ENCODE measurements at regions not wholly inside any gene's neighbourhood (a gene's known extent, or its start where the extent isn't known, plus 50 kb on each side); places are given as distances from the start of the nearest gene placed in this dataset.

DNA sequence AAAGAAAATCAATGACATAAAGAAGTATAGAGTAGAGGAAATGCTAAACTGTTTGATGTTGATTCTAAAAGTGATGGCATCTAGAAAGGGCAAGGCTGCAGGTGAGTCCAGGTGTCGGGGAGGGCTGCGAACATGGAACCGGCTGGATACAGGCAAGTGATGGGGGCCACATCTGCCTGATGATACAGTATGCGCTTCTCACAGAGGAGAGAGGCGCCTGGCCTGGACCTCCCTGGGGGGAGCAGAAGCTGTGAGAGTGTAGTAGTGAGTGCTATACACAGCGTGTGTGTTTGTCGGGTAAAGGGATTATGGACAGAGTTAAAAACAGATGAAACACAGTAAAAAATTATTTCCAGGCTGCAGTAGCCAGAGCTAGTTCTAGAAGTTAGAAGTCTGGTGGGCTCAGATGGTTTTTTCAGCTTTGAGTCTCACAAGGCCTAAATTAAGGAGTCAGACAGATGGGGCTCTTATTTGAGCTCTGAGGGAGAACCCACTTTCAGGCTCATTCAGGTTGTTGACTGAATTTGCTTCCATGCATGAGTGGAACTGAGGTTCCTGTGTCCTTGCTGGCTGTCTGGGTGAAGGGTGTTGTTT is 195.8 kb upstream of the ARG1 start:
- Histone ChIP-seq H3K36me3 (no peaks in the 10 kb centered on the region), H3K27me3 (ENCODE audit: insufficient read depth, low read depth, severe bottlenecking) (no peaks in the 10 kb centered on the region), H3K4me3 (ENCODE audit: low read depth, low read length) (no peak overlapping the region), H3K27ac (no peak overlapping the region), H3K9me3 (ENCODE audit: severe bottlenecking) (no peaks in the 10 kb centered on the region)
- TF ChIP-seq, protein P1, sequence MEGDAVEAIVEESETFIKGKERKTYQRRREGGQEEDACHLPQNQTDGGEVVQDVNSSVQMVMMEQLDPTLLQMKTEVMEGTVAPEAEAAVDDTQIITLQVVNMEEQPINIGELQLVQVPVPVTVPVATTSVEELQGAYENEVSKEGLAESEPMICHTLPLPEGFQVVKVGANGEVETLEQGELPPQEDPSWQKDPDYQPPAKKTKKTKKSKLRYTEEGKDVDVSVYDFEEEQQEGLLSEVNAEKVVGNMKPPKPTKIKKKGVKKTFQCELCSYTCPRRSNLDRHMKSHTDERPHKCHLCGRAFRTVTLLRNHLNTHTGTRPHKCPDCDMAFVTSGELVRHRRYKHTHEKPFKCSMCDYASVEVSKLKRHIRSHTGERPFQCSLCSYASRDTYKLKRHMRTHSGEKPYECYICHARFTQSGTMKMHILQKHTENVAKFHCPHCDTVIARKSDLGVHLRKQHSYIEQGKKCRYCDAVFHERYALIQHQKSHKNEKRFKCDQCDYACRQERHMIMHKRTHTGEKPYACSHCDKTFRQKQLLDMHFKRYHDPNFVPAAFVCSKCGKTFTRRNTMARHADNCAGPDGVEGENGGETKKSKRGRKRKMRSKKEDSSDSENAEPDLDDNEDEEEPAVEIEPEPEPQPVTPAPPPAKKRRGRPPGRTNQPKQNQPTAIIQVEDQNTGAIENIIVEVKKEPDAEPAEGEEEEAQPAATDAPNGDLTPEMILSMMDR (IDR thresholded peaks at IDR 0.05; ENCODE audit: low read depth, low read length) = no peak
- DNase-seq = no peak

DNA sequence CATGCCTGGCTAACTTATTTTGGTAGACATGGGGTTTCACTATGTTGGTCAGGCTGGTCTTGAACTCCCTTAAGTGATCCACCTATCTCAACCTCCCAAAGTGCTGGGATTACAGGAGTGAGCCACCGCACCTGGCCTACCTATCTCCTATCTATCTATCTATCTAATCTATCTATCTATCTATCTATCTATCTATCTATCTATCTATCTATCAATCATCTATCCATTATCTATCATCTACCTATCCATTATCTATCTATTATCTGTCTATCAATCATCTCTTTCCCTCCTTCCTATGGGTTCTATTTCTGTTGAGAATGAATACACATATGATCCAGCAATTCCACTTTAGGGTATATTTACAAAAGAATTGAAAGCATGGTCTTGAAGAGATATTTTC is 194.2 kb upstream of the ARG1 start:
- no peak for DNase-seq
- H3K36me3 ChIP-seq = no peaks in the 10 kb centered on the region
- no peak overlapping the region for H3K4me3 ChIP-seq (ENCODE audit: low read depth, low read length)
- H3K27me3 ChIP-seq (ENCODE audit: insufficient read depth, low read depth, severe bottlenecking) = no peaks in the 10 kb centered on the region
- no peaks in the 10 kb centered on the region for H3K9me3 ChIP-seq (ENCODE audit: severe bottlenecking)
- TF ChIP-seq, protein P1 (IDR thresholded peaks at IDR 0.05; ENCODE audit: low read depth, low read length) = no peak
- H3K27ac ChIP-seq = no peak overlapping the region

DNA sequence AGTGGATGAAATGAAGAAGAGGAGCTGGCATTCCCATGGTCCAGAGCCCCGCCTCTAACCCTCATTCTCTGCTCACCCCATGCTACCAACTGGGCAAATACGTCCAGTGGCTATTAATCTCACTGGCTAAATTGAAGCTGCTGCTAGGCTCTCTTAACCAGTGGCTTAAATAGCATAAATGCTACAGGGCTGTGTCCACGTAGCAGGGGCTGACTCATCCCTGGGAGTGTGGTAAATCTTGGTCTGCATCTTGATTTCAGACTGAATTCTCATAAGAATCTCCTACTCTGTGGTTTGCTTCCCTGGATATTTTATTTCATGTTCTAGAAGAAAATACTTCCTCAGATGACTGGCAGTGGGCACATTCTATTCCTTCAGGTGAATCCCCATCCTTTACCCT is 193.1 kb upstream of the ARG1 start:
- Histone ChIP-seq H3K4me3 (ENCODE audit: low read depth, low read length) (no peak overlapping the region), H3K27me3 (ENCODE audit: insufficient read depth, low read depth, severe bottlenecking) (no peaks in the 10 kb centered on the region), H3K36me3 (no peaks in the 10 kb centered on the region), H3K9me3 (ENCODE audit: severe bottlenecking) (no peaks in the 10 kb centered on the region), H3K27ac (no peak overlapping the region)
- DNase-seq = no peak
- TF ChIP-seq, protein P1 (IDR thresholded peaks at IDR 0.05; ENCODE audit: low read depth, low read length) = no peak

DNA sequence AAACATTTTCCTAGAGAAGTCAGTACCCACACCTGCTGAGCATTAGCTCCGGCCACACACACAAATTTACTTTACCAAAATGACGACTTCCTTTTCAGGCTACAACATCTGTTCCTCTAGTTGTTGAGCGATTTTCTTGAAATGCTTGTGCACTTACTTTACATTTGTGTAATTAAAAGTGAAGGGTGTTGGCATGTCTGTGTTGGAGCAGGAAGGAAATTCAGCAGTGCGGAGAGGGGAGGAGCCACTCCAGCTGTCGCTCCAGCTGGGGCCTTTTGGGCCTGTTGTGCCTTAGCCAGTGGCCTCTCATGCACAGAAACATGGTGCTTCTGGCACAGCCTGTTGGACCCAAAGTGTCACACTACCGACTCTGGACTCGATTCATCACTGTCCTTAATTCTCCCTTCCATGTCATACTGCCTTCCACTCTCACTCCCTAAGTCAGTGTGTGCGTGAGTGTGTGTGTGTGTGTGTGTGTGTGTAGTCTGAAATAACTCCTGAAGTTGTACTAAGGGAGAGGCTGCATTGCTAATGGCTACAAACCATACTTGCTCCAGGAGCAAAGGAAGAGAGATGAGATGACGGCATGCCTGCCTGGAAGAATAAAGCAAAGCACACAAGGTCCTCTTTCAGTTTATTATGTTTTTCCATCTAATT is 191.8 kb upstream of the ARG1 start:
- H3K27ac ChIP-seq = no peak overlapping the region
- H3K36me3 ChIP-seq = no peaks in the 10 kb centered on the region
- TF ChIP-seq, protein P1 (IDR thresholded peaks at IDR 0.05; ENCODE audit: low read depth, low read length) = no peak
- no peaks in the 10 kb centered on the region for H3K9me3 ChIP-seq (ENCODE audit: severe bottlenecking)
- DNase-seq = no peak
- no peaks in the 10 kb centered on the region for H3K27me3 ChIP-seq (ENCODE audit: insufficient read depth, low read depth, severe bottlenecking)
- H3K4me3 ChIP-seq (ENCODE audit: low read depth, low read length) = no peak overlapping the region

DNA sequence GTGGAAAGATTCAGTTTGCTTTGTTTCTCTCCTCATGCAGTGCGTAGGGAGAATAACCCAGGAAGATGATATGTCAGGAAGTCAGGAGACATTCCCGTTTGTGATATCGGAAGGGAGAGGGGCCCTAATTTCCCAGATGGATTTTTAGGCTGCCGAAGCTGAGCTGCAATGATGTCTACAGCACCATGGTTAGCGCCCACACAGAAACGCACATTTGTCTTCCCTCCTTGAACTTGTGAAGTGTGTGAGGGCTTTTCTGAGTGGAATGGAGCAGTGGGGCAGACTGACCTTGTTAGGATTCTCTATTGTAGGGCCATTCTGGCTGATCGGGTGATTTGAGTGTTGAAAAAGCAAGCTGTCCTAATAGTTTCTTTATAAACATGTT is 191.3 kb upstream of the ARG1 start:
- H3K4me3 ChIP-seq (ENCODE audit: low read depth, low read length) = no peak overlapping the region
- H3K36me3 ChIP-seq = no peaks in the 10 kb centered on the region
- no peak for DNase-seq
- H3K27me3 ChIP-seq (ENCODE audit: insufficient read depth, low read depth, severe bottlenecking) = no peaks in the 10 kb centered on the region
- no peaks in the 10 kb centered on the region for H3K9me3 ChIP-seq (ENCODE audit: severe bottlenecking)
- TF ChIP-seq, protein P1 (IDR thresholded peaks at IDR 0.05; ENCODE audit: low read depth, low read length) = no peak
- no peak overlapping the region for H3K27ac ChIP-seq

DNA sequence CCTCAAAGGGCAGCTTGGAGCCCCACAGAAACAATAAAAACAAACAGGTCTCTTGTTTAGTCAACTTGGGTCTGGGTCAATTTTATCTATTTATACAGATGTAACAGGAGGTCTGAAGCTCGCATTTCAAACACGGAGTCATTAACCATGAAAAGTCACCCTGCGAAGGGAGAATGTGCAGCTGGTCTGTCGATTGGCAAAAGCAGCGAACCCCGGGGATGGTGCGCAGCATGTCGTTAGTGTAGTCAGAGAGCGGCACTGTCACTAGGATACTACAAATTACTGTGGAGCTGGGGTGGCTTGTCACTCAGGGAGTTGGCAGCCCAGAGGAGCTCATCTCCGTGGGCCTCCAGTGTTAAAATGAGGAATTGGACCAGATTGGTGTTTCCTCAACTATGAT is 190.4 kb upstream of the ARG1 start:
- Histone ChIP-seq H3K4me3 (ENCODE audit: low read depth, low read length) (no peak overlapping the region), H3K27ac (no peak overlapping the region), H3K9me3 (ENCODE audit: severe bottlenecking) (no peaks in the 10 kb centered on the region), H3K36me3 (no peaks in the 10 kb centered on the region), H3K27me3 (ENCODE audit: insufficient read depth, low read depth, severe bottlenecking) (no peaks in the 10 kb centered on the region)
- TF ChIP-seq, protein P1 (IDR thresholded peaks at IDR 0.05; ENCODE audit: low read depth, low read length) = no peak
- no peak for DNase-seq
